ENCODE measurements at regions not wholly inside any gene's neighbourhood (a gene's known extent, or its start where the extent isn't known, plus 50 kb on each side); places are given as distances from the start of the nearest gene placed in this dataset.
A peak's percentile ranks its signal among the peaks of the same experiment; 100 is the strongest.

GRCh38 chrX:22486296-22486695 lies 213.6 kb downstream of the CBLL2 start:
- no peak for DNase-seq (ENCODE audit: low spot score)
- ATAC-seq (ENCODE audit: low read depth): no peak
- H3K36me3 ChIP-seq (ENCODE audit: low read depth): no peaks in the 10 kb centered on the region
- no peak for TF ChIP-seq CTCF (IDR thresholded peaks at IDR 0.05; ENCODE audit: poor library complexity, severe bottlenecking)
- H3K27me3 ChIP-seq (ENCODE audit: insufficient read depth, poor library complexity, severe bottlenecking): no peaks in the 10 kb centered on the region
- H3K4me1 ChIP-seq (ENCODE audit: insufficient read depth, poor library complexity, severe bottlenecking): no peaks in the 10 kb centered on the region
- H3K9me3 ChIP-seq (ENCODE audit: severe bottlenecking): no peaks in the 10 kb centered on the region
- H3K27ac ChIP-seq (ENCODE audit: poor library complexity, severe bottlenecking): no peak overlapping the region
- no peak overlapping the region for H3K4me3 ChIP-seq (ENCODE audit: severe bottlenecking)

GRCh38 chrX:22516893-22517292 lies 244.2 kb downstream of the CBLL2 start:
- H3K4me3 ChIP-seq (ENCODE audit: severe bottlenecking): no peak overlapping the region
- no peaks in the 10 kb centered on the region for H3K36me3 ChIP-seq (ENCODE audit: low read depth)
- H3K27me3 ChIP-seq (ENCODE audit: insufficient read depth, poor library complexity, severe bottlenecking): no peaks in the 10 kb centered on the region
- H3K4me1 ChIP-seq (ENCODE audit: insufficient read depth, poor library complexity, severe bottlenecking): peaks cover 12% of the 10 kb centered on the region
- no peak for ATAC-seq (ENCODE audit: low read depth)
- DNase-seq (ENCODE audit: low spot score): no peak
- TF ChIP-seq CTCF (IDR thresholded peaks at IDR 0.05; ENCODE audit: poor library complexity, severe bottlenecking): no peak
- H3K27ac ChIP-seq (ENCODE audit: poor library complexity, severe bottlenecking): no peak overlapping the region
- H3K9me3 ChIP-seq (ENCODE audit: severe bottlenecking): no peaks in the 10 kb centered on the region

- no peak for TF ChIP-seq CTCF (IDR thresholded peaks at IDR 0.05; ENCODE audit: poor library complexity, severe bottlenecking)
- H3K4me1 ChIP-seq (ENCODE audit: insufficient read depth, poor library complexity, severe bottlenecking): peaks cover 12% of the 10 kb centered on the region
- DNase-seq (ENCODE audit: low spot score) (peak; percentile 26), ATAC-seq (ENCODE audit: low read depth) (peak; percentile 98)
- no peaks in the 10 kb centered on the region for H3K27me3 ChIP-seq (ENCODE audit: insufficient read depth, poor library complexity, severe bottlenecking)
- H3K4me3 ChIP-seq (ENCODE audit: severe bottlenecking): no peak overlapping the region
- H3K9me3 ChIP-seq (ENCODE audit: severe bottlenecking): no peaks in the 10 kb centered on the region
- H3K27ac ChIP-seq (ENCODE audit: poor library complexity, severe bottlenecking): peak overlapping the region; percentile 64
- no peaks in the 10 kb centered on the region for H3K36me3 ChIP-seq (ENCODE audit: low read depth)
Measured at GRCh38 chrX:22520128-22520828, 247.6 kb downstream of the CBLL2 start.

- peaks cover 15% of the 10 kb centered on the region for H3K4me1 ChIP-seq (ENCODE audit: insufficient read depth, poor library complexity, severe bottlenecking)
- peak; percentile 98 for ATAC-seq (ENCODE audit: low read depth)
- no peaks in the 10 kb centered on the region for H3K9me3 ChIP-seq (ENCODE audit: severe bottlenecking)
- H3K27ac ChIP-seq (ENCODE audit: poor library complexity, severe bottlenecking): peak overlapping the region; percentile 80
- H3K36me3 ChIP-seq (ENCODE audit: low read depth): no peaks in the 10 kb centered on the region
- no peak for TF ChIP-seq CTCF (IDR thresholded peaks at IDR 0.05; ENCODE audit: poor library complexity, severe bottlenecking)
- DNase-seq (ENCODE audit: low spot score): no peak
- H3K27me3 ChIP-seq (ENCODE audit: insufficient read depth, poor library complexity, severe bottlenecking): no peaks in the 10 kb centered on the region
- no peak overlapping the region for H3K4me3 ChIP-seq (ENCODE audit: severe bottlenecking)
Measured at GRCh38 chrX:22526339-22526738, 253.6 kb downstream of the CBLL2 start.

GRCh38 chrX:22527302-22527701 lies 254.6 kb downstream of the CBLL2 start:
- Histone ChIP-seq H3K27ac (ENCODE audit: poor library complexity, severe bottlenecking) (peak overlapping the region; percentile 80), H3K9me3 (ENCODE audit: severe bottlenecking) (no peaks in the 10 kb centered on the region)
- DNase-seq (ENCODE audit: low spot score): no peak

More at GRCh38 chrX:22527302-22527701, 254.6 kb downstream of the CBLL2 start:
- H3K4me1 ChIP-seq (ENCODE audit: insufficient read depth, poor library complexity, severe bottlenecking): peaks cover 15% of the 10 kb centered on the region
- no peaks in the 10 kb centered on the region for H3K36me3 ChIP-seq (ENCODE audit: low read depth)
- no peak for TF ChIP-seq CTCF (IDR thresholded peaks at IDR 0.05; ENCODE audit: poor library complexity, severe bottlenecking)
- H3K27me3 ChIP-seq (ENCODE audit: insufficient read depth, poor library complexity, severe bottlenecking): no peaks in the 10 kb centered on the region
- ATAC-seq (ENCODE audit: low read depth): no peak
- no peak overlapping the region for H3K4me3 ChIP-seq (ENCODE audit: severe bottlenecking)
